IMR-90 (cell line): ENCODE measurements at regions not wholly inside any gene's neighbourhood (a gene's known extent, or its start where the extent isn't known, plus 50 kb on each side); places are given as distances from the start of the nearest gene placed in this dataset.
A peak's percentile ranks its signal among the peaks of the same experiment; 100 is the strongest.

Source experiments
- ATAC-seq: fragments of 200-7000 bp; cut with Tn5 transposase; 2 replicates; pipeline ENCODE4 v1.9.1; 2020; ENCODE audit warnings: low read depth, mild to moderate bottlenecking, moderate library complexity
- BruUV-seq: library from RNA; stranded (reverse); fragments of 400-500 nt; replicated peaks from 2 replicates; lab custom pipeline; 2021; lab: Mats Ljungman, UMichigan
- CTCF ChIA-PET: fragments of 300-600 bp; formaldehyde crosslinking; extraction: SDS; loops from one replicate; lab custom pipeline; 2021; ENCODE audit warnings: antibody characterized with exemption; lab: Yijun Ruan, JAX
- POLR2A ChIA-PET: fragments of 300-600 bp; sonication (Branson Sonifier 250); formaldehyde crosslinking; loops from one replicate; lab custom pipeline; 2022; ENCODE audit warnings: antibody characterized with exemption; ENCODE audit not compliant: unreplicated experiment; lab: Charles Lee
- DNase-seq: peaks from one replicate; pipeline ENCODE4 v3.0.0; 2013
- H2AFZ ChIP-seq: replicated peaks from 2 replicates; pipeline ENCODE3; 2013; ENCODE audit warnings: low read length, mild to moderate bottlenecking; ENCODE audit not compliant: poor library complexity
- H2AK5ac ChIP-seq: 2 replicates; pipeline ENCODE4 v1.6.1; 2013; ENCODE audit warnings: low read depth, low read length, inconsistent platforms
- H2AK9ac ChIP-seq: replicated peaks from 2 replicates; pipeline ENCODE3; 2013; ENCODE audit warnings: mild to moderate bottlenecking, low read depth, low read length, moderate library complexity; ENCODE audit not compliant: poor library complexity
- H2BK120ac ChIP-seq: 2 replicates; pipeline ENCODE4 v1.6.1; 2013; ENCODE audit warnings: low read depth, low read length, inconsistent platforms
- H2BK15ac ChIP-seq: 3 replicates; pipeline ENCODE4 v1.6.1; 2013; ENCODE audit warnings: low read depth, low read length, inconsistent platforms
- H2BK20ac ChIP-seq: 2 replicates; pipeline ENCODE4 v1.6.1; 2013; ENCODE audit warnings: low read depth, mild to moderate bottlenecking, inconsistent platforms, low read length, moderate library complexity
- H2BK5ac ChIP-seq: 2 replicates; pipeline ENCODE4 v1.6.1; 2013; ENCODE audit warnings: mild to moderate bottlenecking, low read depth, low read length, inconsistent platforms; ENCODE audit not compliant: poor library complexity, severe bottlenecking
- H3K14ac ChIP-seq: replicated peaks from 2 replicates; pipeline ENCODE4 v1.6.1; 2013; ENCODE audit warnings: low read depth, low read length, inconsistent platforms
- H3K18ac ChIP-seq: 2 replicates; pipeline ENCODE4 v1.6.1; 2013; ENCODE audit warnings: low read depth, low read length, control low read depth
- H3K23ac ChIP-seq: 2 replicates; pipeline ENCODE4 v1.6.1; 2013; ENCODE audit warnings: low read depth, low read length, inconsistent platforms
- H3K27ac ChIP-seq: 2 replicates; pipeline ENCODE4 v1.5.1; 2013; ENCODE audit warnings: mild to moderate bottlenecking, control low read depth, low read length; ENCODE audit not compliant: insufficient read depth
- H3K27me3 ChIP-seq: 2 replicates; pipeline ENCODE4 v1.6.1; 2013; ENCODE audit warnings: low read length; ENCODE audit not compliant: control insufficient read depth, insufficient read depth
- H3K36me3 ChIP-seq: 2 replicates; pipeline ENCODE4 v1.6.1; 2013; ENCODE audit warnings: low read length, mixed read lengths; ENCODE audit not compliant: control insufficient read depth, insufficient read depth
- H3K4ac ChIP-seq: 2 replicates; pipeline ENCODE4 v1.6.1; 2013; ENCODE audit warnings: low read depth, low read length, inconsistent platforms
- H3K4me1 ChIP-seq: 2 replicates; pipeline ENCODE4 v1.6.1; 2013; ENCODE audit warnings: low read length, mixed read lengths; ENCODE audit not compliant: control insufficient read depth, insufficient read depth
- H3K4me2 ChIP-seq: 2 replicates; pipeline ENCODE4 v1.6.1; 2013; ENCODE audit warnings: low read depth, mild to moderate bottlenecking, control low read depth, low read length, moderate library complexity
- H3K4me3 ChIP-seq: 2 replicates; pipeline ENCODE4 v1.5.1; 2013; ENCODE audit warnings: low read depth, mild to moderate bottlenecking, control low read depth, low read length, moderate library complexity; ENCODE audit not compliant: insufficient read depth
- H3K56ac ChIP-seq: 2 replicates; pipeline ENCODE4 v1.6.1; 2013; ENCODE audit warnings: low read length, inconsistent platforms; ENCODE audit not compliant: insufficient read depth; ENCODE audit errors: extremely low read depth
- H3K79me1 ChIP-seq, 2 experiments: 2 replicates each; pipeline ENCODE4 v1.6.1; 2013; ENCODE audit warnings: low read length in 2 of 2, inconsistent platforms in 1 of 2, low read depth in 1 of 2
- H3K9ac ChIP-seq: 2 replicates; pipeline ENCODE4 v1.6.1; 2013; ENCODE audit warnings: low read depth, low read length, control low read depth
- H3K9me1 ChIP-seq: 2 replicates; pipeline ENCODE4 v1.6.1; 2013; ENCODE audit warnings: low read length, inconsistent platforms; ENCODE audit not compliant: insufficient read depth
- H3K9me3 ChIP-seq: 2 replicates; pipeline ENCODE4 v1.6.1; 2013; ENCODE audit warnings: low read length; ENCODE audit not compliant: control insufficient read depth, insufficient read depth
- H4K20me1 ChIP-seq: 2 replicates; pipeline ENCODE4 v1.6.1; 2013; ENCODE audit warnings: low read length, inconsistent platforms; ENCODE audit not compliant: insufficient read depth
- H4K5ac ChIP-seq: 2 replicates; pipeline ENCODE4 v1.6.1; 2013; ENCODE audit warnings: mild to moderate bottlenecking, low read depth, low read length, control low read depth
- H4K8ac ChIP-seq, 2 experiments: 2 replicates each; pipeline ENCODE4 v1.6.1; 2013; ENCODE audit warnings: low read depth in 2 of 2, low read length in 2 of 2, control low read depth in 1 of 2, inconsistent platforms in 1 of 2
- H4K91ac ChIP-seq: 2 replicates; pipeline ENCODE4 v1.6.1; 2013; ENCODE audit warnings: low read depth, low read length, inconsistent platforms; ENCODE audit not compliant: insufficient read depth
- CEBPB ChIP-seq: IDR thresholded peaks from 2 replicates; pipeline ENCODE4 v1.6.1; 2012; ENCODE audit warnings: low read depth, low read length, improper control_type of control experiment
- CTCF ChIP-seq: conservative IDR thresholded peaks from 2 replicates; pipeline ENCODE4 v1.5.1; 2012; ENCODE audit warnings: mild to moderate bottlenecking, low read depth, low read length, improper control_type of control experiment
- ELK1 ChIP-seq: fragments of 150-350 bp; IDR thresholded peaks from 2 replicates; pipeline ENCODE4 v1.6.1; 2016; ENCODE audit warnings: low read depth, mild to moderate bottlenecking, low read length, moderate library complexity, borderline replicate concordance
- FOS ChIP-seq: fragments of 150-350 bp; IDR thresholded peaks from 2 replicates; pipeline ENCODE4 v1.6.1; 2016; ENCODE audit warnings: low read depth, low read length
- MAFK ChIP-seq: IDR thresholded peaks from 2 replicates; pipeline ENCODE4 v1.6.1; 2012; ENCODE audit warnings: low read depth, low read length, improper control_type of control experiment
- MAZ ChIP-seq: IDR thresholded peaks from 2 replicates; pipeline ENCODE4 v1.6.1; 2012; ENCODE audit warnings: low read depth, mild to moderate bottlenecking, low read length, improper control_type of control experiment, moderate library complexity, borderline replicate concordance
- POLR2A ChIP-seq: IDR thresholded peaks from 2 replicates; pipeline ENCODE4 v1.6.1; 2012; ENCODE audit warnings: mild to moderate bottlenecking, low read depth, low read length
- RAD21 ChIP-seq: IDR thresholded peaks from 2 replicates; pipeline ENCODE4 v1.6.1; 2012; ENCODE audit warnings: low read length, improper control_type of control experiment
- RCOR1 ChIP-seq: IDR thresholded peaks from 2 replicates; pipeline ENCODE4 v1.6.1; 2012; ENCODE audit warnings: mild to moderate bottlenecking, low read length, improper control_type of control experiment; ENCODE audit not compliant: insufficient replicate concordance
- RFX5 ChIP-seq: IDR thresholded peaks from 2 replicates; pipeline ENCODE4 v1.8.0; 2012; ENCODE audit warnings: low read depth, mild to moderate bottlenecking, low read length, moderate library complexity
- SMC3 ChIP-seq: fragments of 150-350 bp; IDR thresholded peaks from 2 replicates; pipeline ENCODE4 v1.6.1; 2016; ENCODE audit warnings: low read depth, mild to moderate bottlenecking, antibody characterized with exemption, low read length, moderate library complexity
- WGBS, 2 experiments: methylation state at CpG; one replicate each; pipeline versions ENCODE4 v1.1.5 to v1.1.7; 2013; ENCODE audit warnings: missing lambda C conversion rate in 2 of 2; ENCODE audit not compliant: insufficient read length in 1 of 2; ENCODE audit errors: extremely low coverage in 2 of 2; 5-methylcytosine and 5-hydroxymethylcytosine counted together
- dilution Hi-C: fragments of 300-500 bp; cut with HindIII; formaldehyde crosslinking; loops from one replicate; pipeline ENCODE4 v1.14.3; 2018; ENCODE audit warnings: low sequenced_read_pairs; ENCODE audit not compliant: unreplicated experiment
- in situ Hi-C: fragments of 300-500 bp; cut with MboI; formaldehyde crosslinking; loops from 3 replicates; pipeline ENCODE4 v1.14.3; 2019; ENCODE audit warnings: low sequenced_read_pairs, inconsistent platforms, mixed read lengths
- intact Hi-C: fragments of 100-400 bp; cut with micrococcal nuclease; formaldehyde crosslinking; loops from 2 replicates; pipeline ENCODE4 v1.10.0; 2022

- CTCF ChIA-PET, result no interaction called here
- no peak overlapping the region for H4K5ac ChIP-seq
- H3K9me1 ChIP-seq, result peaks cover 3% of the 10 kb centered on the region; the same call in 1 of the 2 replicates
- no peak overlapping the region for H4K91ac ChIP-seq
- H3K36me3 ChIP-seq, result no peaks in the 10 kb centered on the region
- in situ Hi-C loops, result no loop called here
- no peaks in the 10 kb centered on the region for H3K79me1 ChIP-seq
- H2BK5ac ChIP-seq, result no peak overlapping the region
- H3K56ac ChIP-seq, result no peak overlapping the region
- no peak overlapping the region for H3K4ac ChIP-seq
- no peaks in the 10 kb centered on the region for H4K20me1 ChIP-seq
- no TSS peak for BruUV-seq
- H3K23ac ChIP-seq, result no peak overlapping the region
- no peak overlapping the region for H2AK5ac ChIP-seq
- TF ChIP-seq CTCF, result no peak
- TF ChIP-seq FOS, result no peak
- TF ChIP-seq SMC3, result no peak
- TF ChIP-seq RAD21, result no peak
- no peak for TF ChIP-seq POLR2A
- TF ChIP-seq MAZ, result no peak
- TF ChIP-seq CEBPB, result no peak
- TF ChIP-seq RFX5, result no peak
- no peak for TF ChIP-seq MAFK
- no peak for TF ChIP-seq RCOR1
- TF ChIP-seq ELK1, result no peak
- no peak overlapping the region for H3K9ac ChIP-seq
- POLR2A ChIA-PET, result no interaction called here
- no peaks in the 10 kb centered on the region for H3K9me3 ChIP-seq
- ATAC-seq (no peak), DNase-seq (no peak)
- no CpG with 5 or more reads among the region's 20 CpGs for WGBS, 2 experiments
- H3K27ac ChIP-seq, result no peak overlapping the region
- peak overlapping the region; percentile 11 for H2AK9ac ChIP-seq
- H3K4me3 ChIP-seq, result no peak overlapping the region
- H3K27me3 ChIP-seq, result no peaks in the 10 kb centered on the region
- H2AFZ ChIP-seq, result peak overlapping the region; percentile 79
- H2BK15ac ChIP-seq, result no peak overlapping the region
- dilution Hi-C loops, result no loop called here
- H4K8ac ChIP-seq, result peak overlapping the region in 1 of 2 experiments; percentile 17; a peak in 1 of 4 replicates
- no peak overlapping the region for H2BK120ac ChIP-seq
- H3K4me1 ChIP-seq, result peaks cover 3% of the 10 kb centered on the region; the same call in 1 of the 2 replicates
- no peak overlapping the region for H3K18ac ChIP-seq
- intact Hi-C loops, result loop anchor here (5.0 kb wide), 1 partner anchor 1526 kb away; no protein-coding TSS in a partner anchor
- no peak overlapping the region for H3K4me2 ChIP-seq
- H2BK20ac ChIP-seq, result no peak overlapping the region; the same call in 1 of the 2 replicates
- no peak overlapping the region; the same call in 1 of the 2 replicates for H3K14ac ChIP-seq
Observed at GRCh38 chr12:45611061-45611460, 118.4 kb upstream of the ARID2 start.
